ENCODE measurements at regions not wholly inside any gene's neighbourhood (a gene's known extent, or its start where the extent isn't known, plus 50 kb on each side); places are given as distances from the start of the nearest gene placed in this dataset.
A peak's percentile ranks its signal among the peaks of the same experiment; 100 is the strongest.

- DNase-seq (ENCODE audit: low spot score): no peak
These were observed 78.4 kb upstream of the TSPAN8 start for GRCh38 chr12:71236133-71236660.

- no peak for DNase-seq (ENCODE audit: low spot score)
These were observed 75.3 kb upstream of the TSPAN8 start for GRCh38 chr12:71233083-71233482.

DNA sequence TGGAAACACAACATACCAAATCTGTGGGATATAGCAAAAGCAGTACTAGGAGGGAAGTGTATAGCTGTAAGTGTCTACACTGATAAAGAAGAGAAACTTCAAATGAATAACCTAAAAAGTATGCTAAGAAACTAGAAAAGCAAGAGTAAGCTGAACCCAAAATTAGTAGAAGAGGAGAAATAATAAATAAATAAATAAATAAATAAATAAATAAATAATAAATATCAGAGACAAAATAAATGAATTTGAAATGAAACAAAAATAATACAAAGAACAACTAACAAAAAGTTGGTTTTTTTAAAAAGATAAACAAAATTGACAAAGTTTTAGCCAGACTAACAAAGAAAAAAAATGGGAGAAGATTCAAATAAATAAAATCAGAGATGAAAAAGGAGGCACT, 72.7 kb upstream of the TSPAN8 start:
- no peak for DNase-seq (ENCODE audit: low spot score)

DNA sequence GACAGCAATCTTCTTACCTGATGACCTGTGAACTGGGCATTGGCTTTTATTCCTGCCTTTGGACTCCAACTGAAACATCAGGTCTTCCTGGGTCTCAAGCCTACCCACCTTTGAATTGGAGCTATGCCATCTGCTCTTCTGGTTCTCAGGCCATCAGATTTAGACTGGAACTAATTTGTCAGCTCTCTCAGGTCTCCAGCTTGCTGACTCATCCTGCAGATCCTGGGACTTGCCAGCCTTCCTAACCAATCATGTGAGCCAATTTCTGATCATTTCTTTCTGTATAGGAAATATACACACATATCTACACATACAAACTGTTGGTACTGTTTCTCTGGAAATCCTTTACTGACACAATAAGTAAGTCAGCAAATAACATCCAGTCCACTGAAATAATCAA, 65.3 kb upstream of the TSPAN8 start:
- no peak for DNase-seq (ENCODE audit: low spot score)

DNA sequence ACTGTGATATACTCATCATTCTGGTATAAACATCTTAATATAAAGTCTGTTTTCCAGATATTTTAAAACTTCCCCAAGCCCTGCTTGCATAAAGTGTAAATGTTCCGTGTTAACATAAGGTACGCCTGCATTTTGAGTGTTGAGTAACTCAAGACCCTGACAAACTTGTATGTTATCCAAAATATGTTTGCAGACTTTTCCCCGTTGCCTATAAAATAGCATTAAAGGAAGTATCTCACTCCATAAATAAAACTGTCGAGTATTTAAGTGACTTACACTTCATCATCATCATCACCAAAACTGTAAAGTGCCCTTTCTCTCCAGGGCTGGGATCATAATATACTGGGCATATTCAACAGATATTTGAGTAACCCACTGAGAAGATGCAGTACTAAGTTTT, 64.6 kb upstream of the TSPAN8 start:
- no peak for DNase-seq (ENCODE audit: low spot score)

- no peak for DNase-seq (ENCODE audit: low spot score)
These were observed 62.5 kb upstream of the TSPAN8 start for GRCh38 chr12:71220260-71220659.

DNA sequence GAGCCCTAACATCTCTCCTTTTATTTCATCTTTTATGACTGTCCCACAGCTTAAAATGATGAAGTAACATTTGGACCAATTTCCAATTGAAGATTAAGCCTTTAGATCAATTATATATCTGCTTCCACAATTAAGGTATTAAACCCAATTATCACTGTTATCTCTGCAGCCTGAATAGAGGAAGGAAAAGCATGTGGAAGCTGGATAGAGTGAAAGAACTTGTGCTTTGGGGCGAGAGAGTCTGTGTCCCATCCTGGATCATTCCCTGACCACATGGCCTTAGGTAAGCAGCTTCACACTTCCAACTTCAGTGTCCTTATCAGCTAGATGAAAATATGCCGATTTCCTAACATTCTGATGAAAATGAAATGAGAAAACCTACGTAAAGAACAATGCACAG, 61.4 kb upstream of the TSPAN8 start:
- no peak for DNase-seq (ENCODE audit: low spot score)

DNA sequence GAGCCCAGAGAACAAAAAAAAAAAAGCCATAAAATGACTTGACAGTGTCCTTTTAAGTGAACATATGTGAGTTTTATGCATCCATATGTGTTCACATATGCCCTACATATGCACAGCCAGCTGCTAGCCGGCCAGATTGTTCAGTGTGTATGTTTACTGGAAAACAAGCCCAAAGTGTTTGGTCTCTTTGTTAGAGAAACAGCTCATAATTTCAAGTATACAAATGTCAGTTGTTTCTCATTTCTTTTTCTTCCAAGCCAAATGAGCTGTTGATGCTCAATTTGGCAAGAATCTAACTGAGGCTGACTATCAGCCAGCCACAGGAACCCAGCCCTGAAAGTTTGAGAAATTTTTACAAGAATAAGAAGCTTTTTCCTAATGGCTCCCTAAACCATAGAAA, 60.8 kb upstream of the TSPAN8 start:
- no peak for DNase-seq (ENCODE audit: low spot score)

- DNase-seq (ENCODE audit: low spot score): peak; percentile 62
These were observed 59.2 kb upstream of the TSPAN8 start for GRCh38 chr12:71216725-71217579.

- no peak for DNase-seq (ENCODE audit: low spot score)
These were observed 56.9 kb upstream of the TSPAN8 start for GRCh38 chr12:71214511-71215285.

DNA sequence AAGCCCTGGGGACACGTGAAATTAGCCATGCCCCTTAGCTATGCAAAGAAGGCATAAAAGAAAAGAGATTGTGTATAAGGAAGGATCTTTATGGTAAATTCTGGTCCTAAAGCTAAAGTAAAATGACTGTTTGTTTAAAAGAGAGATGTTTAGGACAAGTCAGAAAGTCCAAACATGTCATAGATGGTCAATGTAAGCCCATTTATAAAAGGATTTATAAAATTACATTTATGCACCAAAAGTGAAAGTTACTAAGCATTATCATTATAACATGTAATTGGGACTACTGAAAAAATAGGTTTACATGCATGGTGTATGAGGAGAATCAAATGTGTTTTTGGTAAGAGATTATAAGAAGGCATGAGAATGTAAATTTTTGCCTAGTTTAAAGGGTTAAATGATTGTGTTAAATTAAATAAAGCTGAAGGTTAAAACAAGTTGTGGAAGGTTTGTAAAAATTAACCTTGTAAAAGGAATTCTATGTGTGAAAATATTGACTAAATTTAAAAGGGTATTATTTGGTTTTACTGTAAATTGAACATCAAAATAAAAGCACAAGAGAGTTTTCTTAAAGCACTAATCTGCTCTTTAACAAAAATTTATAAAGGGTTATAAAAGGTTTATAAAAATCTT, 50.4 kb upstream of the TSPAN8 start:
- no peak for DNase-seq (ENCODE audit: low spot score)

All from D341Med (cell line).